ENCODE measurements at regions not wholly inside any gene's neighbourhood (a gene's known extent, or its start where the extent isn't known, plus 50 kb on each side); places are given as distances from the start of the nearest gene placed in this dataset.
"Not testable (repeated sequence)": the region's sequence is repeated elsewhere in the genome, so short reads cannot be mapped to it uniquely, and the experiment has no call there.

DNA sequence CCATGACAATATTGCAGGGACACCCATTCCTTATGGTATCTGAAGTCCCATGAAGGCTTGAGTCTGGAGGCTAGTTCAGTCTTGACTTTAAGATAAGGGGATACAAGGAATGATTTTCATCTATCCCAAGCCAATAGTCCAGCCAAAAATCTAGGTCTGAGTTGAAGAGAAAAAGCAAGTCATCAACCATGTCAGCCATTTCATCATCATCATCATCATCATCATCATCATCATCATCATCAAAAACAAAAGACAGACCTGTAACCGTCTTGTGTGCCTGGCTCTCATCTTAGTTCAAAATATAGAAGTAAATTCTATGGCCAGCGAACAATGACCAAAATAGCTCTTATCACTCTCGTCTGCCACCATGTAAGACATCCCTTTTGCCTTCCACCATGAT lies 59.5 kb upstream of the FAM90A26 start:
- DNase-seq: not testable (repeated sequence)

DNA sequence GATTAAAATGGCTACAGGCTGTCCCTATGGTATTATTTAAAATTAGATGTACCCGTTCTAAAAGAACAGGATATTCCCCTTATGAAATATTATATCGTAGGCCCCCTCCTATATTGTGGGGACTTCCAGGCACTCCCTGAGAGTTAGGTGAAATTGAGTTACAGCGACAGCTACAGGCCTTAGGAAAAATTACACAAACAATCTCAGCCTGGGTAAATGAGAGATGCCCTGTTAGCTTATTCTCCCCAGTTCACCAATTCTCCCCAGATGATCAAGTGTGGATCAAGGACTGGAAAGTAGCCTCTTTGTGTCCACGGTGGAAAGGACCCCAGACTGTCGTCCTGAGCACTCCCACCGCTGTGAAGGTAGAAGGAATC lies 67.1 kb upstream of the FAM90A26 start:
- not testable (repeated sequence) for DNase-seq

DNA sequence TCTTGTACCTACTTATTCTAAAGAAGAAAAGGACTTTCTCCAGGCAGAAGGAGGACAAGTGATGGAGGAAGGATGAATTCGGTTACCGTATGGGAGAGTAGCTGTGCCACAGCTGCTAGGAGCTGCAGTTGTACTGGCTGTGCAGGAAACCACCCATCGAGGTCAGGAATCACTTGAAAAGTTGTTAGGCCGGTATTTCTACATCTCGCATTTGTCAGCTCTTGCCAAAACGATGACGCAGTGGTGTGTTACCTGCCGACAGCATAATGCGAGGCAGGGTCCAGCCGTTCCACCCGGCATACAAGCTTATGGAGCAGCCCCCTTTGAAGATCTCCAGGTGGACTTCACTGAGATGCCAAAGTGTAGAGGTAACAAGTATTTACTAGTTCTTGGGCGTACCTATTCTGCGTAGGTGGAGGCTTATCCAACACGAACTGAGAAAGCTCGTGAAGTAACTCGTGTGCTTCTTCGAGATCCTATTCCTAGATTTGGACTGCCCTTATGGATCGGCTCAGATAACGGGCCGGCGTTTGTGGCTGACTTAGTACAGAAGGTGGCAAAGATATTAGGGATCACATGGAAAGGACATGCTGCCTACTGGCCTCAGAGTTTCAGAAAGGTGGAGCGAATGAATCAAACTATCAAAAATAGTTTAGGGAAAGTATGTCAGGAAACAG lies 67.6 kb upstream of the FAM90A26 start:
- DNase-seq: not testable (repeated sequence)

DNA sequence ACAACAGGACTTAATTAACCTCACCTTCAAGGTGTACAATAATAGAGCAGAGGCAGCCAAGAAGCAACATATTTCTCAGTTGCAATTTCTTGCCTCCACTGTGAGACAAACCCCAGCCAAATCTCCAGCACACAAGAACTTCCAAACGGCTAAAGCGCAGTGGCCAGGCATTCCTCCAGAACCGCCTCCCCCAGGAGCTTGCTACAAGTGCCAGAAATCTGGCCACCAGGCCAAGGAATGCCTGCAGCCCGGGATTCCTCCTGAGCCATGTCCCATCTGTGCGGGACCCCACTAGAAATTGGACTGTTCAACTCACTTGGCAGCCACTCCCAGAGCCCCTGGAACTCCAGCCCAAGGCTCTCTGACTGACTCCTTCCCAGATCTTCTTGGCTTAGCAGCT lies 73.9 kb upstream of the FAM90A26 start:
- DNase-seq: not testable (repeated sequence)

DNA sequence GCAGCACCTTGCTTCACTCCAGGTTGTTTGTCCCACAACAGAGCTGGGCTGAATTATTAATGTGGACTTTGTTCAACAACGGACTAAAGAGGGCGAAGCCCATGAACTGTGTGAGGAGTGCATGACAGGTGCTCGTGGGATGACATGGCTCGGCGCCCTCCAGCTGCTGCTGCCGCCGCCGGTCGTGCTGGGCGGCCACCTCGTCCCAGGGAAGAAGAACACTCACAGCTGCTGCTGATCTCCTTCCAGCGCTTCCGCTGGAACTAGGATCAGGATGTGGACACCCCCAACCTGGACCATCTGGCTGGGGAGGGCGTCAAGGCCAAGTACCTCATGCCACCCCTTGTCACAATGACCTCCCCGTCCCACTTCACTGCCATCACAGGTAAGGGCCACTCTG lies 91.4 kb upstream of the FAM90A26 start:
- not testable (repeated sequence) for DNase-seq

DNA sequence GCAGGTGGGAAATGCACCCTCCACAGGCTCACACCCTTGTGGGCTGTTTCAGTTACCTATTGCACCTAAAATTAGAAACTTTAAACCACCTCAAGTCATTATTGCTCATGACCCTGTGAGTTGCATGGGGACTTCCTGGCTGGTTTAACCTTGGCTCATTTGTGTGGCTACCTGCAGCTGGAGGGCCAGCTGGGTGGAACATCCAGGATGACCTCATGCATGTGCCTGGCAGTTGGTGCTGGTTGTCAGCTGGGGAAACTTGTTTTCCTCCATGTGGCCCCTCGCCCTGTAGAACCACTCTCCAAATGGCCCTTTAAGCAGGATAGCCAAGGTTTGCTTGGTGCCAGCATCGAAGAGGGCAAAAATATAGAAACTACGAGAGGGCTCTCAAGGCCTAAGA lies 93.2 kb upstream of the FAM90A26 start:
- DNase-seq: not testable (repeated sequence)

DNA sequence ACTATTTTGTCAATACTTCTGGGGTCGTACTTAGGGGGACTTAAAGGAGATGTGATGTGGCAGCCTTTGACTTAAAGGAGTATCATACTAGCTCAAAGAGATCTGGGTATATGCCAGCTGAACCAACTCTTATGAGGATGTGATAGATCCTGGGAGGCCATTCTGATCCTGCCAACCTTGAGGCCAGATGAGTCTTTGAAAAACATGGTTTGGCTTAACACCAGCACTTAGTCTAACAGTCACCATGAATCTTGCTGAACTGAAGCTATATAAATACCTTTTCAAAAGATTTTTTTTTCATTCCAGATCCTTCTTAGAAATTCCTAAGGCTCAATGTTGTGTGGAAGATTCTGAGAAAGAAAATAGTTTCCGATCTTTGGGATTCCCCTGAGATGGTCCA lies 93.7 kb upstream of the FAM90A26 start:
- not testable (repeated sequence) for DNase-seq

DNA sequence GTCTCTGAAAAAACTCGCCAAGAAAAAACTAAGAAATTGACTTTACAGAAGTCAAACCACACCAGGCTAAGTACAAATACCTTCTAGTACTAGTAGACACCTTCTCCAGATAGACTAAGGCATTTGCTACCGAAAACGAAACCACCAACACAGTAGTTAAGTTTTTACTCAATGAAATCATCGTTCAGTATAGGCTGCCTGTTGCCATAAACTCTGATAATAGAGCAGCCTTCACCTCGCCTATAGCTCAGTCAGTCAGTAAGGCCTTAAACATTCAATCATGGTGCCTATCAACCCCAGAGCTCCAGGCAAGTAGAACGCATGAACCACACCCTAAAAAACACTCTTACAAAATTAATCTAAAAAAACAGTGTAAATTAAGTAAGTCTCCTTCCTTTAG lies 96.8 kb upstream of the FAM90A26 start:
- not testable (repeated sequence) for DNase-seq

DNA sequence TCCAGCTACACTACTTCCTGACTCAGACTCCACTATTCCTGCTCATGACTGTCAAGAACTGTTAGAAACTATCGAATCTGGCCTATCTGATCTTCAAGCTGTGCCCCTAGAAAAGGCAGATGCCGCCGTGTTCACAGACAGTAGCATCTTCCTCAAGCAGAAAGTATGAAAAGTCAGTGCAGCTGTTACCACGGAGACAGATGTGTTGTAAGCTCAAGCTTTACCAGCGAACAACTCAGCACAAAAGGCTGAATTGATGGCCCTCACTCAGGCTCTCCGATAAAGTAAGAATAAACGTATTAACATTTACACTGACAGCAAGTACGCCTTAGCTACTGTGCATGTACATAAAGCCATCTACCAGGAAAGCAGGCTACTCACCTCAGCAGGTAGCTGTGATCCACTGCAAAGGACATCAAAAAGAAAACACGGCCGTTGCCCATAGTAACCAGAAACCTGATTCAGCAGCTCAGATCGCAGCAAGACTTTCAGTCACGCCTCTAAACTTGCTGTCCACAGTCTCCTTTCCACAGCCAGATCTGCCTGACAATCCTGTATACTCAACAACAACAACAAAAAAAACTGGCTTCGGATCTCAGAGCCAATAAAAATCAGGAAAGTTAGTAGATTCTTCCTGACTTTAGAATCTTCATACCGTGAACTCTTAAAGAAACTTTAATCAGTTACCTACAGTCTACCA lies 97.5 kb upstream of the FAM90A26 start:
- not testable (repeated sequence) for DNase-seq

DNA sequence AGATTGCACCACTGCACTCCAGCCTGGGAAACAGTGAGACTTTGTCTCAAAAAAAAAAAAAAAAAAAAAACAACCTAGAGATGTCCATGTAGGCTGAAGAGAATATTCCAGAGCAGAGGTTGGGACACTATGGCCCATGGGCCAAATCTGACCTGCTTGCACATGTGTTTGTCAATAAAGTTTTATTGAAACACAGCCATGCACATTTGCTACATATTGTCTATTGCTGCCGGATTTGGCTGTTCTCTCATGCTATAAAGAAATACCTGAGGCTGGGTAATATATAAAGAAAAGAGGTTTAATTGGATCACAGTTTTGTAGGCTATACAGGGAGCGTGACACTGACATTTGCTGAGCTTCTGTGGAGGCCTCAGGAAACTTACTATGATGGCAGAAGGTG lies 102.3 kb upstream of the FAM90A26 start:
- DNase-seq: not testable (repeated sequence)

DNA sequence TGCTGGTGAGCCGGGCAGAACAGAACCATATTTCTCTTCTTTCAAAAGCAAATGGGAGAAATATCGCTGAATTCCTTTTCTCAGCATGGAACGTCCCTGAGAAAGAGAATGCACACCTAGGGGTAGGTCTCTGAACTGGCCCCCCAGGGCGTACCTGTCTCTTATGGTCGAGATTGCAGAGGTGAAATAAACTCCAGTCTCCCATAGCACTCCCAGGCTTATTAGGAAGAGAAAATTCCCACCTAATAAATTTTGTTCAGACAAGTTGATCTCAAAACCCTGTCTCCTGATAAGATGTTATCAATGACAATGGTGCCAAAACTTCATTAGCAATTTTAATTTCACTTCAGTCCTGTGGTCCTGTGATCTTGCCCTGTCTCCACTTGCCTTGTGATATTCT lies 106.6 kb upstream of the FAM90A26 start:
- DNase-seq: not testable (repeated sequence)

DNA sequence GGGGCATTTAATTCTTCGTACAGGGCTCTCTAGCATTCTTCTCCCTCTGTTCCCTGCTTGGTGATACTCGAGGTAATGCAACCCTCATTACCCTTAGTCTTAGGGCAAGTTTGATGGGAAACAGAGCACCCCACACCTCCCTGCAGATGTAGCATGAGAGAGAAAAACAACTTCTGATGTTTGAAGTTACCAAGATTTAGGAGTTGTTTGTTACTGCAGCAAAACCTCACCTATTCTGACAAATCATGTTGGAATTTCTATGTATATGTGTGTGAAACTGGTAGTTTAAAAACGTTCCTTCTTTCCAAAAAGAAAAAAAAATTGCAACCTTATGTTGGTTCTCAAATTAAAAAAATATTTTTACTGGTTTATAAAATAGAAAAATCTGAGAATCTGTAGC lies 145.3 kb upstream of the FAM90A26 start:
- DNase-seq: not testable (repeated sequence)

DNA sequence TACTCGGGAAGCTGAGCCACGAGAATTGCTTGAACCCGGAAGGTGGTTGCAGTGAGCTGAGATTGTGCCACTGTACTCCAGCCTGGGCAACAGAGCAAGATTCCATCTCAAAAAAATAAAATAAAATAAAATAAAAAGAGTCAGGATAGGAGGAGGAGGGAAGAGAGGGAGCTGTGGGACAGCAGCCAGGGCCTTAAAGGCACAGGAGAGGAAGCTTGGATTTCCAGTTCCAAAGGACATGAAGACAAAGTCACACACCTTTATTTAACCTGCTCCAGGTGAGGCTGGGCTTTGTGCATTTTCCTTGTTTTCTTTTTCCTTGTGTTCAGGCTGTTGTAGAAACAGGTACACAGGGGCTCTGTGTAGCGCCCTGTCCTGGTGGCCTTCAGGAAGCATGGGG lies 138.2 kb upstream of the HMX1 start:
- DNase-seq: not testable (repeated sequence)

DNA sequence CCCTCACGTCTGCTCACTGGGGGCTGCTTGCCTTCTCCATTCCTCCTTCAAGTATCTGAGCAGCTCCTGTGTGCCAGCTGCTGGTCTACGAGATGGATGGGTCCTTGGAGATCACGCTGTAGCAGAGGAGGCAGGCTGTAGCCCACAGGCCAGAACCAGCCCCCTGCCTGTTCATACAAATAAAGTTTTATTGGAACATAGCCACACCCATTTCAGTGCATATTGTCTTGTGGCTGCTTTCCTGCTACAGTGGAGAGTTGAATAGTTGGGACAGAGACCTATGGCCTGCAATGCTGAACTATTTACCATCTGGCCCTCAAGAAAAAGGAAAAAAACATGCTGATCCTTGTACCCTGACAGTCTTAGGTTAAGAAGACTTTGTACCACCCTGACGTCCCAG lies 136.8 kb upstream of the HMX1 start:
- DNase-seq: not testable (repeated sequence)

DNA sequence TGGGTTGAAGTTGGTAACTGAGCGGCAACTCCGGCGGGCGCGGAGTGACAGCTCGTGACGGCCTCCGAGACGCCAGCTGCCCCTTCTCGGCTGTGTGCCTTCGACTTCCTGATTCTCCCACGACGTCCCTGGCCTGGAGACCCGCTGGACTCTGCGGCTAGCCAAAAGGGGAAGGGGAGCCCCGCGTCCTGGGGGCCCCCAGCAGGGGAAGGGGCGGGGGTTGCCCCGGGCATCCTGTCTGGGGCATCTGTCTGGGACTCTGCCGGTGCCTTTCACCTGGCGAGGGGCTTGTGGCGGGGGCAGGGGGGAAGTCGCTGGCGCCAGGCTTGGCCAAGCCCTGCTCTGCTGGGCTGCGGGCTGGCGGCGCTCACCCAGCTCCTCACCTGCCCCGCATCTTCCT lies 129.5 kb upstream of the HMX1 start:
- not testable (repeated sequence) for DNase-seq

DNA sequence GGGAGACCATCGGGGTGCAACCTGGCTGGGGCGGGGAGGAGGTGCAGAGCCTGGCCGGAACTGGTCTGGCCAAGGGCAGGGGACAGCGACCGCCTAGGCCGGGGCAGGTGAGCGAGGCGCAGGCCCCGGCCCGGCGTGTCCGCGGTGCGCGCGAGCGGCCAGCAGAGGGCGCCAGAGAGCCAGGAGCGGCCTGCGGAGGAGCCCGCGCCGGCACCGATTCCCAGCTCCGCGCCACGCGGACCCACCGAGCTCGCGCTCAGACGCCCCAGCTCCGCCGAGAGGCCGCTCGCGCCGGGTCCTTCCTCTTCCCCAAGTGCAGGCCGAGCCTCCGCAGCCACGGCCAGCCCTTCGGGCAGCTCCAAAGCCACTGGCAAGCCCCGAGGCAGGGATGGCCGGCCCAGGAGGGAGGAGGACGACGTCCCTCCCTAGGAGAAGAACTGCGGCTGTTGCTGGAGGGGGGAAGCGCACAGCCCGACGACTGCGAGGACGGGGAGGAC lies 128.9 kb upstream of the HMX1 start:
- peak in 3 of 4 experiments; percentile 5 to 14 (median 7) for DNase-seq

DNA sequence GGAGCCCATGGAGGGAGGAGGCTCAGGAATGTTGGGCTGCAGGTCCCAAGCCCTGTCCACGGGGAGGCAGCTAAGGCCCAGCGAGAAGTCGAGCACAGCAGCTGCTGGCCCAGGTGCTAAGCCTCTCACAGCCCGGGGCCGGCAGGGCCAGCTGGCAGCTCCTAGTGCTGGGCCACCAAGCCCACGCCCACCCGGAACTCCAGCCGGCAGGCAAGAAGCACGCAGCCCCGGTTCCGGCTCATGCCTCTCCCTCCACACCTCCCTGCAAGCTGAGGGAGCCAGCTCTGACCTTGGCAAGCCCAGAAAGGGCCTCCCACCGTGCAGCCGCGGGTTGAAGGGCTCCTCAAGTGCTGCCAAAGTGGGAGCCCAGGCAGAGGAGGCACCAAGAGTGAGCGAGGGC lies 121.3 kb upstream of the HMX1 start:
- DNase-seq: not testable (repeated sequence)

DNA sequence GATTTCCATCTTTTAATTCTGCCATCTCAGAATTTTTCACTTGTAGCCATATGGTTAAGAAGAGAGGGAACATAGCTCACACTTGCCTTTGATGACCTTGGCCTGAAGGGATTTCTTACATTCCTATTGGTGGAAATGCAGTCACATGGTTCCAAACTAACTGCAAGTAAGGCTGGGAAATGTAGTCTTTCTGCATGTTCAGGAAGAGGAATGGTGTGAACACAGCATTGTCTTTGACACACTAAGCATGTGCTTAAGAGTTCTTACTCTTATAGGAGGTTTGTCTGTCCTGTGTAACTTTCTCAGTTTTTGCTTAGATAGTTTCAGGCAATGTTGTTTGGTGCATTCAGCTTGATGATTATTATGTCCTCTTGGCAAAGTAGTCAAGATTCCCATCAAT lies 119.8 kb upstream of the HMX1 start:
- DNase-seq: not testable (repeated sequence)

DNA sequence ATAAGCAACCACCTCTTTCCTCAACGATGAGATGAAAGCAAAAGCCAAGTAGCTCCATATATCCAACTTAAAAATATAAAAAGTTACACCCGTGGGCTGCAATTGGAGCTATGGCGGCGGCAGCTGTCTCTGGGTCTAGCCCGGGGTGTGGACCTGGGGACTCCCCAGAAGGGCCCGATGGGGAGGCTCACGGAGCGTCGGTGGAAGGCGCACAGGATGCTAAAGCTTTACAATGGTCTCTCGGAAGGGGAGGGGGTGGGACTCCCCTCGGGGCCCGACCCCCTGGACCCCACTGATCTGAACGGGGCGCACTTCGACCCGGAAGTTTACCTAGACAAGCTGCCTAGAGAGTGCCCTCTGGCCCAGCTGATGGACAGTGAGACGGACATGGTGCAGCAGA lies 118.7 kb upstream of the HMX1 start:
- not testable (repeated sequence) for DNase-seq

DNA sequence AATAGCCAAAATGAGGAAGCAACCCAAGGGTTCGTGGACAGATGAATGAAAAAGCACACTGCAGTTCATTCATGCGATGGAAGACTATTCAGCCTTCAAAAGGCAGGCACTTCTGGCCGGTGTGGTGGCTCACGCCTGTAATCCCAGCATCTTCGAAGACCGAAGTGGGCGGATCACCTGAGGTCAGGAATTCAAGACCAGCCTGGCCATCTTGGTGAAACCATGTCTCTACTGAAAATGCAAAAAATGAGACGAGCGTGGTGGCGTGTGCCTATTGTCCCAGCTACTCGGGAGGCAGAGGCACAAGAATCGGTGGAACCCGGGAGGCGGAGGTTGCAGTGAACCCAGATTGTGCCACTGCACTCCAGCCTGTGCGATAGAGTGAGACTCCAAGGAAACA lies 114.1 kb upstream of the HMX1 start:
- DNase-seq: not testable (repeated sequence)

DNA sequence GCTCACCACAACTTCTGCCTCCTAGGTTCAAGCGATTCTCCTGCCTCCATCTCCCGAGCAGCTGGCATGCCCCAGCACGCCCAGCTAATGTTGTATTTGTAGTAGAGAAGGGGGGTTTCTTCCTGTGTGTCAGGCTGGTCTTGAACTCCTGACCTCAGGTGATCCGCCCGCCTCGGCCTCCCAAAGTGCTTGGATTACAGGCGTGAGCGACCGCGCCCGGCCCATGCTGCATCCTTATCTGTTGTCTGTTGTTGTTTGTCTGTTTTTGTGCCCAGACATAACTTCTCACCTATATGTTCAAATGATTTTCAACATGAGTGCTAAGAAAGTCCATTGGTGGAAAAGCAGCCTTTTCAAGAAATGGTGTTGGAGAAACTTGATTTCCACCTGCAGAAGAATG lies 113.0 kb upstream of the HMX1 start:
- DNase-seq: not testable (repeated sequence)

DNA sequence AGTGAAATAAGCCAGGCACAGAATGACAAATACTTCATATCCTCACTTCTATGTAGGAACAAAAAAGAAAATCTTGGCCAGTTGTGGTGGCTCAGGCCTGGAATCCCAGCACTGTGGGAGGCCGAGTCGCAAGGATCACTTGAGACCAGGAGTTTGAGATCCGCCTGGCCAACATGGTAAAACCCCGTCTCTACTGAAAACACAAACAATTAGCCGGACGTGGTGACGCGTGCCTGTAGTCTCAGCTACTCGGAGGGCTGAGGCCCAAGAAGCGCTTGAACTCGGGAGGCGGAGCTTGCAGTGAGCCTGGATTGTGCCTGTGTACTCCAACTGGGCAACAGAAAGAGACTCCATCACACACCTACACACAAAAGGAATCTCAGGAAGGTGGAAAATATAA lies 112.3 kb upstream of the HMX1 start:
- not testable (repeated sequence) for DNase-seq

DNA sequence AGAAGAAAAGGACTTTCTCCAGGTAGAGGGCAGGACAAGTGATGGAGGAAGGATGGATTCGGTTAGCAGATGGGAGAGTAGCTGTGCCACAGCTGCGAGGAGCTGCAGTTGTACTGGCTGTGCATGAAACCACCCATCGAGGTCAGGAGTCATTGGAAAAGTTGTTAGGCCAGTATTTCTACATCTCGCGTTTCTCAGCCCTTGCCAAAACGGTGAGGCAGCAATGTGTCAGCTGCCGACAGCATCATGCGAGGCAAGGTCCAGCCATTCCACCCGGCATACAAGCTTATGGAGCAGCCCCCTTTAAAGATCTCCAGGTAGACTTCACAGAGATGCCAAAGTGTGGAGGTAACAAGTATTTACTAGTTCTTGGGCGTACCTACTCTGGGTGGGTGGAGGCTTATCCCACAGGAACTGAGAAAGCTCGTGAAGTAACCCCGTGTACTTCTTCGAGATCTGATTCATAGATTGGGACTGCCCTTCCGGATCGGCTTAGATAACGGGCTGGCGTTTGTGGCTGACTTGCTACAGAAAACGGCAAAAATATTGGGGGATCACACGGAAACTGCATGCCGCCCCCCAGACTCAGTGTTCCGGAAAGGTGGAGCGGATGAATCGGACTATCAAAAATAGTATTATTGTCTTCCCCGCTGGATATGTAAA lies 105.0 kb upstream of the HMX1 start:
- not testable (repeated sequence) for DNase-seq

DNA sequence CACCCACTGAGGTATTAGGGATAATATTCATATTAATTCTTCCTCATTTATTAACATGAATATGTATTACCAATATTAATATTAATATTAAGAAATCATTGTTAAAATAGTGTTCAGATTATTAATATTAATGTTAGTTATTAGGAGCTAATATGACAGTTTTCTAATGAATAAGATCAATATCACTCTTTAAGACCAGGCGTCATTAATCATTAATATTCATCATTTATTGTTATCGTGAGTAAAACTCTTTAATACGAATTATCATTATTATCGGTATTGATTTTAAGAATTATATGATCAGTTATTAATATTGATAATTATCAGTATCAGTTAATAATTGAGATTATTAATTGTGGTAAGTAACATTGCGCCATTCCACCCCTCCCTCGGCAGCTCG lies 101.0 kb upstream of the HMX1 start:
- DNase-seq: not testable (repeated sequence)
